ENCODE measurements at regions not wholly inside any gene's neighbourhood (a gene's known extent, or its start where the extent isn't known, plus 50 kb on each side); places are given as distances from the start of the nearest gene placed in this dataset.
"Not testable (repeated sequence)": the region's sequence is repeated elsewhere in the genome, so short reads cannot be mapped to it uniquely, and the experiment has no call there.

DNA sequence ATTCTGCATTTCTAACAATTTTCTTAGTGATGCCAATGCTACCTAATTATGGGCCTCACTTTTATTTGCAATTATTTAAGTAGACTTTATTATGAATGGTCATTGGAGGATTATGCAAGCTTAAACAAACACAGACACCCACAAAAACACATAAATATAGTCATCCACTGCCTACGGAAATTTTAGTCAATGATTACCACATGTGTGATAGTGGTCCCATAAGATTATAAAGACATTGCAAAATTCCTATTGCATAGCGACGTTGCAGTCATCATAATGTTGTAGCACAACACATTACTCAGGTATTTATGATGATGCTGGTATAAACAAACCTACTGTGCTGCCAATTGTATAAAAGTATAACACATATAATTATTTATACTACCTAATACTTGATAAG, 247.8 kb upstream of the ALCAM start:
- DNase-seq (ENCODE audit: low read depth), result peak; percentile 87

DNA sequence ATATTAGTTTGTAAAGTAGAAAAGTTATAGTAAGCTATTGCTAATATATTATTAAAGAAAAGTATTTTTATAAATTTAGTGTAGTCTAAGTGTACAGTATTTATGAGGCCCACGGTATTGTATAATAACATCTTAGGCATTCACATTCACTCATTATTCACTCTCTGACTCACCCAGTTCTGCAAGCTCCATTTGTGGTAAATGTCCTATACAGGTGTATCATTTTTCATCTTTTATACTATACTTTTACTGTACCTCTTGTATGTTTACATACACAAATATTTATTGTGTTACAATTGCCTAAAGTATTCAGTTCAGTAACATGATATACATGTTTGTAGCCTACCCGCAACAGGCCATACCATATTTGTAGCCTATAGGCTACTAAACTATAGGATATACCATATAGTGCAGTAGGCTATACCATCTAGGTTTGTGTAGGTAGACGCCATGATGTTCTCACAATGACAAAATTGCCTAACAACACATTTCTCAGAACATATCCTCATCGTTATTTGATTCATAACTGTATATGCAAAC, 246.8 kb upstream of the ALCAM start:
- DNase-seq (ENCODE audit: low read depth), result peak; percentile 73

DNA sequence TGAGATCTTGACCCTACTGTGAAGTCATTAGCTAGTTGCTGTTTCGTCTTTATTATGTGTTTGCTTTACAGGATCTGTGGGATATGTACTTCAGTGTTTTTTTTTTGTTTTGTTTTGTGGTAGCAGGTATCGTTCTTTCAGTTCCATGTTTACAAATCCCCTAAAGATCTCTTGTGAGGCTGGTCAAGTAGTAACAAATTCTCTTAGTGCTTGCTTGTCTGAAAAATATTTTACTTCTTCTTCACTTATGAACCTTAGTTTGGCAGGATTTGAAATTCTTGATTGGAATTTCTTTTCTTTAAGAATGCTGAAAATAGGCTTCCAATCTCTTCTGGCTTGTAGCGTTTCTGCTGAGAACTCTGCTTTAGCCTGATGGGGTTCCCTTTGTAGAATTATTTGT, 235.8 kb upstream of the ALCAM start:
- DNase-seq (ENCODE audit: low read depth), result no peak

DNA sequence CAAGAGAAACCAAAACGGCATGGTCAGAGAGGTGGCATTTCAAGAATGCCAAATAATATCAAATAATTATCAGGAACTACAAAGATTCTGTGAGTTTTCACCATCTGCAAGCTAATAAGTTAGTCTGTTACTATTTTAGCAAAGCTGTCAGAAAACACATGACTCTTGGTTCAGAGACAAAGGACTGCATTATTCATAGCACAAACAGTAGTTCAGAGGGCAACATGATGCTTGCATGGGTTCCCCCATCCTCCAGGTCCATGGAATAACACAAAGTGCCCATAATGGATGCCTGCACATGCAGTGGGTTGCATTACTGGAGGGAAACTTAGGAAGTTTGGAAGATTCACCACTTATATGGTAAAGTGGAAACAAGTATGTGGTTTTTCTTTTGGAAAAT, 228.8 kb upstream of the ALCAM start:
- DNase-seq (ENCODE audit: low read depth), result no peak

DNA sequence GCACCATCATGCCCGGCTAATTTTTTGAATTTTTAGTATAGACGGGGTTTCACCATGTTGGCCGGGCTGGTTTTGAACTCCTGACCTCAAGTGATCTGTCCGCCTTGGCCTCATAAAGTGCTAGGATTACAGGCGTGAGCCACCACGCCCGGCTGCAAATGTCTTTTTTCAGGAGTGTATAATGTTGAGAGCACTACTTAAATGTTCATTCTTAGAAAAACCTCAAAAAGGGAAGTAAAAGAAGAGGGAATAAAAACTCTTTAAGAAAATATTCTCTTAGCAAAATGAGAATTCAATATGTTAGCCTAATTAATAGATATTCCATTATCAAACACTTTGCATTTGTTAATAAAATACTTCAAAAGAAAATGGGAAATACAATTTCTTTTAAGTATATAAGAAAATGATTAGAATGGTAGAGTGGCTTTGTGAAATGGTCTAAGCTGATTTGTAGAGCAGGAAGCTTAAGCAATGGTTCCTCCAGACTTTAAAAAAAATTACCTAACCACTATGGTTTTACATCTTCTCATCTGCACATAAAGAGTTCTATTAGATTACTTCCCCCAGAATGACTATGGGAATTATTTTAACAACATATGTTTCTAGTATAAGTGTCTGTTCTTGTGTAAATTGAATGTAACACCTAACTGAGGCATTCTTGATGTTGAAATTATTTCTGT, 226.7 kb upstream of the ALCAM start:
- DNase-seq (ENCODE audit: low read depth), result no peak

DNA sequence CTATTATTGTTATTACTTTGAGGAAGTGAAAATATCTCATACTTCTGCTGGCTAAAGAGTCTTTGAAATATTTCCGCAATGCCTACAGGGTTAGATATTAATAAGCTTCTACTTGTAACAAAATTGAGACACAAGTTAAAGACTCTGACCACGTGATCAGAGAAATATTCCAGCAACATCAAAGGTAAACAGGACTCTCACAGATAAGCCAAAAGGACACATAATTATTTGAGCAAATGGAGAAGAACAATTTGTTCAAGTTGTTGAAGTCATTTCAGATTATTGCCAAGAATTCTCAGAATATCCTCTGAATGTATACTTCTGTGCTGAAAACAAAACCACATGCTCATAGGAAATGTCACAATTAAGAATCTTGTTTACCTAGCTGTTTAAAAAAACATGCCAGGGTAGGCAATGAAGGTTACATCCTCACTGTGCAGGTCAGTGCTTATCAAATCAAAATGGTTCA, 225.8 kb upstream of the ALCAM start:
- no peak for DNase-seq (ENCODE audit: low read depth)

DNA sequence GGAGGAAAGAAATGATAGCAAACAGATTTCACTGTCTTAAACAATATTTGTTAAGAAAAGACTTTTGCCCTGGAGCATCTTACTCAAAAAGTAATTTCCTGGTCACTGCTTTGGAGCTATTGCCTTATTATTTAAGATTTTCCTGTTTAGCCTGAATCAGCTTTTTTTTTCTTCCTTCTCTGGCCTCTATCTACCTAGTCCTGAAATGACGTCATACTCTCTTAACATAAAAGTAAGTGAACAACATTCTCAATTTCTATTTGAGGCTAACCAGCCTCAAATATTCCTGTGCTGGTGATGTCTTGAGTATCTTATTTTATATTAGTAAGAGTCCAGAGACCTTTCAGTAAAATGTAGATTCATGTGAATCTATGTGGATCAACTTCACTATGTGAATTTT, 221.9 kb upstream of the ALCAM start:
- DNase-seq (ENCODE audit: low read depth), result no peak

DNA sequence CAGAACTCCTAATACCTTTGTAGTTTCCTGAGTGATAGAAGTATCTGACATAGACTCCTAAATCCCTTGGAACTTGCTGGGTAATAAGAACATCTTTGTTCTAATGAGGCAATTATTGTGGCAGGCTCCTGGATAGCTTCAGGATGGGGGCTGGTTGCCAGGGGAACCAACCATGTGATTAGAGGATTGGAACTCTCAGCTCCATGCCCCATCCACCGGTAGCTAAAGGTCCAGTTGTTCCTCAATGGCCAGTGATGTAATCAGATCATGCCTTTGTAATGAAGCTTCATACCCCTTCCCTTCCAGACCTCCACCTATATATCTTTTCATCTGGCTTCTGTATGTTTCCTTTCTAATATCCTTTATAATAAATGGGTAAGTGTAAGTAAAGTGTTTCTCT, 221.2 kb upstream of the ALCAM start:
- no peak for DNase-seq (ENCODE audit: low read depth)

DNA sequence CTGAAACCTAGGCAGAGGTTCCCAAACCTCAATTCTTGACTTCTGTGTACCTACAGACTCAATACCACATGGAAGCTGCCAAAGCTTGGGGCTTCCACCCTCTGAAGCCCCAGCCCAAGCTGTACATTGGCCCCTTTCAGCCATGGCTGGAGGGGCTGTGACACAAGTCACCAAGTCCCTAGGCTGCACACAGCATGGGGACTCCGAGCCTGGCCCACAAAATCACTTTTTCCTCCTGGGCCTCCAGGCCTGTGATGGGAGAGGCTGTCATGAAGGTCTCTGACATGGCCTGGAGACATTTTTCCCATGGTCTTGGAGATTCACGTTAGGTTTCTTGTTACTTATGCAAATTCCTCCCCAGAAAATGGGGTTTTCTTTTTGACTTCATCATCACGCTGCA, 217.5 kb upstream of the ALCAM start:
- DNase-seq (ENCODE audit: low read depth), result not testable (repeated sequence)

DNA sequence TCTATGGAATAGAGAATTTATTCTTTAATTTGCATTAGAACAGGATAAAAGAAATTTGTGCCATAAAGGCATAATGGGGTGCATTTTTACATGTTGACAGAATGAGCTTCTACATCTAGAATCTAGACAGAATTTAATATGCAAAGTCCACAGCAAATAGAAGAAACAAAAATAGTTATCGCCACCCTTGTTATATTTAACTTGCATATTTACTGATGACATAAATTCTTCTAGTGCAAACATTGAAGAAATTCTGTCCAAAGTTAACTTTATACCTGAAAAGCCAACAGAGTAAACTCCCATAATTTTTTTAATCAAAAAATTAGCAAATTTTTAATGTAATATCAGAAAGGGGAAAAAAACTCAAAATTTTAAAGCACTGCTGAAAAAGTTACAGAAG, 213.7 kb upstream of the ALCAM start:
- no peak for DNase-seq (ENCODE audit: low read depth)

DNA sequence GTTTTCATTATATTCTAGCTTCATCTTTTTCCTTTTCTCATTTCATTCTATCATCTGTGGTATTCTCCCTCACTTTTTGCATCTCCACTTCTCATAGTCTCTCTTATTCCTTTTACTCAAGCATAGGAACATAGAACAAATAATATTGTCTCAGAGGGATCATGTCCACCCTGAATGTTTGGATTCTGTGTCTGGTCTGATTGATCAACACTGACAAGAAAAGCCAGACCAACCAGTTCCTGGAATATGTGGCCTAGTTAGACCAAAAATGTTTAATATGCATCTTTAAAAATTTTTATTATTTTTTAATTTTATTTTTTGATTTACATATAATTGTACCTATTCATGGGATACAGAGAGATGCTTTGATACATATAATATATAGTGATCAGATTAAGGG, 212.0 kb upstream of the ALCAM start:
- no peak for DNase-seq (ENCODE audit: low read depth)

DNA sequence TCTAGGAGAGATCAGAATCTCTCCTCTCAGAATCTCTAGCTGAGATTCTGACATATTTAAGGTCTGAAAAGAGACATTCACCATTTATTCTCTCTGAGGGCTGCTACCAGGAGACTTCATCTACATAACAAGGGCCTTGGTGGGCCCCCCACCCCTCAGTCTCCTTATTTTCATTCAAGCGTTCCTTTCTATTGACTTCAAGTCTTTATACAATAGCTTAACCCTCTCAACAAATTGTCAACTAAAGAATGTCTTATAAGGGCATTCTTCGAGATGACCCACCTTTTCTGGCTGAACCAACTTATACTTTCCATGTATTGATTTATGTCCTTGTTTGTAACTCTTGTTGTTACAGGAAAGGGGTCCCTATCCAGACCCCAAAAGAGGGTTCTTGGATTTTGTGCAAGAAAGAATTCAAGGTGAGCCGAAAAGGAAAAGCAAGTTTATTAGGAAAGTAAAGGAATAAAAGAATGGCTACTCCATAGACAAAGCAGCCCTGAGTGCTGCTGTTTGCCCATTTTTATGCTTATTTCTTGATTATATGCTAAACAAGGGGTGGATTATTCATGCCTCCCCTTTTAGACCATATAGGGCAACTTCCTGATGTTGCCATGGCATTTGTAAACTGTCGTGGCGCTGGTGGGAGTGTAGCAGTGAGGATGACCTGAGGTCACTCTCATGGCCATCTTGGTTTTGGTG, 209.5 kb upstream of the ALCAM start:
- no peak for DNase-seq (ENCODE audit: low read depth)

DNA sequence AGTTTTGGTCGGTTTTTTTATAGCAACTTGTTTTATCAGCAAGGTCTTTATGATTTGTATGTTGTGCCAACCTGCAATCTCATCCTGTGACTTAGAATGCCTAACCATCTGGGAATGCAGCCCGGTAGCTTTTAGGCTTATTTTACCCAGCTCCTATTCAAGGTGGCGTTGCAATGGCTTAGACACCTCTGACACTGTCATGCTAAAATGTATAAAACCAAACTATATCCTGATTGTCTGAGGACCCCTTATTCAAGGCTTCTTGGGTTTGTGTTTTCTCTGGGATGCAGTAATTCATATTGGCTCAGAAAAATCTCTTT, 209.0 kb upstream of the ALCAM start:
- DNase-seq (ENCODE audit: low read depth), result no peak

DNA sequence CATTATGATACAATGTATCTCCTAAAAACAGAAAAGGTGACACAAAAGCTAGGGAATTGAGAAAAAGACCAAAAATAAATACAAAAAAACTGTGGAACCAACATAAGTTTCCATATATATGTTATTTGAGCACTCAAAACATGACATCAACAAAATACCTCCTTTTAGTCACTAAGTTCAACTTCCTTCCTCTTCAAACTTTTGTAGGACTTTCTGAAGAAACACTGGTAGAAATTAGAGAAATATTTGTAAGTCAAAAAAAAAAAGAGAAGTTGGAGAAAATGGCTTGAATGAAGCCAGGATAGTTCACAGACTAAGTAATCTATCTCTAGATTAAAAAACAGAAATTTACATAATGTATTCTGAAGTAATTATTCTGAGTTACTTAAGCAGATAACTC, 208.4 kb upstream of the ALCAM start:
- no peak for DNase-seq (ENCODE audit: low read depth)

DNA sequence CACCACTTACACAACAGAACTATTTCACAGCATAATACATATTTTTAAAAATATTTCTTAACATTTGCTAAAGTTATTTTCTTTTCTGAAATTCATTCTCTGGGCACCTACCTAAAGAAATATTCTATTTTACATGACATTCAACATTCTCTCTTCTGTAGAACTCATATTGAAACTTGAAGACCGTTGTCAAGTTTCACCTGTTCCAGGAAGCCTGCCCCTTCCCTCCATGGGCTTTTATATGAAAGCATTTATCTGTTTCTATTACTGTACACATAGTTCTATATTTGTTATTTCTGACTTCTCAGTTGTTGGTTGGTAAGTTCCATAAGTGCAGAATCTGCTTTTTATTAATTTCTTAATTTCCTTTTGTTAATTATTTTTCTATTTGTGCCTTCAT, 204.3 kb upstream of the ALCAM start:
- no peak for DNase-seq (ENCODE audit: low read depth)

DNA sequence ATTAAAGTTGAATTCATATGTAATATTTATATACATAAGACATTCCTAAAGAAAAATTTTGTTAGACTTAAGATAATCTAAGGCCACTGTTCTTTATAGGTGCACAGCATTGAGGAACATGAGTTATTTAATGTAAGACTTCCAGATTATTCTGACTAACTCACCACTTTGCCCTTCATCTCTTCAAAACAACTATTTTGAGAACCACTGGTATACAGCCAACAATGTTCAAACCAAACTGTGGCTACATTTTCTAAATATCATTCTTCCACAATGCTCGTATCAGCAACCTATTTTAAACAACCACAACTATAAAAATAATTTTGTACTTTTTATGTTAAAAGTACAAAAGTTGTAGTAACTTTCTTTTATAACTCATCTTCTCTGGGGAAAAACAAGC, 199.8 kb upstream of the ALCAM start:
- no peak for DNase-seq (ENCODE audit: low read depth)

DNA sequence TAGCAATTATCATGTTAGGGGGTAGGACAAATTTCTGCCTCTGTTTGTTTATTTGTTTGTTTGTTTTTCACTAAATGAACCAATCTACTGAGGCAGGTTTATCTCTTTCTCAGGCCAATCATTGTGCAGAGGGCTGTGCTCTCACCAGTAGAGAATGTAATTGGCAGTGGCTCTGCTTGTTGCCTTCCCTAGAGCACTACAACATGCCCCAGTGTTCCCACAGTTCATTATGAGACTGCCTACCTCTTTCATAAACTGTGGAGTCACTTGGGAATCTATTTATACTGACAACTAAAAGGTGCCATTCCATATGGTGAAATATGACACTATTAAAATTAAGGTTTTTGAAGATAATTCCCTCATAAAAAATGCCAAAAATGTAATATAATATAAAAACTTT, 196.3 kb upstream of the ALCAM start:
- DNase-seq (ENCODE audit: low read depth), result no peak

DNA sequence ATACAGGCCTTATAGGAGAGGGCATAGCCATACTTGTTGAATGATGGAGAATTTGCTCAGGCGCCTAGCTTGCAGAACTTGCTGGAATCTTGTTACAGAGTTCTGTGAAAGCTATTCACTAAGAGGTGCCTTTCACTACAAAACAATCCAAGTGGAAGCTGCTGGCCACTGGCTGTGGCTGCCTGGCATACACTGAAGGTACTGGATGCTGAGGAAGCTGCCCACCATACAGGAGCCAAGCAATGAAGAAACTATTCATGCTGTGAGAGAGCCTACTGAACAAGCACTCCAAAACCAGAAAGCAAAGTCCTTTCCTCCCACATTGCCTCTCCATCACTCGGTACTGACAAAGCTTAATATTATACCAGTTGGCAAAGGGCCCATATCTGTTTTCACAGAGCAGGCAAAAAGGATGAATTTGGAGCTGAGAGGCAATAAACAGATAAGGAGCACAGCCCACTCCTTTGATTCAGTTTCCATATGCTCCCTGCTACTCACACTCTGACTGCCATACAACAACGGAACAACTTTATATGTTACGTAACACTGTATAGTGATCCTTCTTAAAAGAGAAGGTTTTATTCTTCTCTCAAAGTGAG, 192.6 kb upstream of the ALCAM start:
- no peak for DNase-seq (ENCODE audit: low read depth)

DNA sequence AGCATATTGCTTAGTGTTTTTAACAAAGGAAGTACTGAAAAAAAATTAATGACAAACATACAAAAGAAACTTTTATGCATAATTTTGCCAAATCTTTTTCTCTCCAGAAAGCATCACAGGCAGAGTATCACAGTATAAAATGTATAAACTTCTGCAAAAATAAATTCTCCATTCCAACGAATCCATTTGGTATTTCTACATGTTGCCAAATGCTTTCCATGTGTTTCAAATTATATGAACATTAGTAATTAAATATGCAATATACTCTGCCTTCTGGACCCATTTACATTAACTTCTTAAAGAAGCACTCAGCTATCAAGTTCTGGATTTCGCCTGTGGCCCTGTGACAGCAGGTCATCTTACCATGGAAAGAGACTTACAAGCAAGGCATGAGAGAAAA, 189.1 kb upstream of the ALCAM start:
- no peak for DNase-seq (ENCODE audit: low read depth)

DNA sequence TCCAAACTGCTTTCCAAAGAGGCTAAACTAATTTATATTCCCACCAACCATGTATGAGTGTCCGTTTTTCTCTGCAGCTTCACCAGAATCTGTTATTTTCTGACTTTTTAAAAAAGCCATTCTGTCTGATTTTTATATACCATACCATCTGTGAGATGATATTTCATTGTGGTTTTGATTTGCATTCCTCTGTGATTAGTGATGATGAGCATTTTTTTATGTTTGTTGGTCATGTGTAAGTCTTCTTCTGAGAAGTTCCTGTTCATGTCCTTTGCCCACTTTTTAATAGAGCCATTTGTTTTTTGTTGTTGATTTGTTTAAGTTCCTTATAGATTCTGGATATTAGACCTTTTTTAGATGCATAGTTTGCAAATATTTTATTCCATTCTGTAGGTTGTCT, 179.4 kb upstream of the ALCAM start:
- peak; percentile 39 for DNase-seq (ENCODE audit: low read depth)

DNA sequence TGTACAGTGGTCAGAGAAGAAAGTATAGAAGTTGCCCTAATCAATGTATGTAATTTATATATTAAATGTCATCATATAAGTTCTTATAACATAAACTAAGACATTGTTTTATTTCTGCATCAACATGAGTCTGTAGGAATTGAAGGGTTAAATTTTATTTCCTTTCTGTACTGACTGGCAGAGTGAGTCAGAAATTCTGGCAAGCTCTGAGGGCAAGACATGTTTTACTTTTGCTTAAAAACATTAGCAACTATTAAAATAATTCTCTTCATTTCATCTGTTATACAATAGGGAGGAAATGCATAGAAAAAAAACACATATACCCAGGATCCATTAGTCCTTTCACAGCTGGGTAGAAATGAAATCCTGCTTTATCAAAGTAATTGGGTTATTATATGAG, 171.4 kb upstream of the ALCAM start:
- DNase-seq (ENCODE audit: low read depth), result peak; percentile 36

DNA sequence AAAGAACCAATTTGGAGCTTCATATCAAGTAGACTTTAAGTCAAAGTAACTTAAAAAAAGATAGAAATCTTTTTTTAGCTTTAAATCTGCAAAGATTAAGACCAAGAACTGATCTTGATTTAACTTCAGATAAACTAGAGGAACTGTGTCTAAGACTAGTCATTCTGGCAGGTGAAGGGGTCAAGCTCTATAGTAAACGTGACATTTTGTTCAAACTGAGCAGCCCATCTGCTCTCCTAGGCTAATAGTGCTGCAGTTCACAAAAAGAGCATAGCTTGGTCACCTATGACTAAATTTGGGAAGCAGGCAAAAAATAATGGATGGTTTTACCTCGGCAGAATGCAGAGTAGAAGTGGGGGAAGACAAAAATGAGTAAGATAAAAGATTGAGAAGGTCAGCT, 168.8 kb upstream of the ALCAM start:
- no peak for DNase-seq (ENCODE audit: low read depth)

DNA sequence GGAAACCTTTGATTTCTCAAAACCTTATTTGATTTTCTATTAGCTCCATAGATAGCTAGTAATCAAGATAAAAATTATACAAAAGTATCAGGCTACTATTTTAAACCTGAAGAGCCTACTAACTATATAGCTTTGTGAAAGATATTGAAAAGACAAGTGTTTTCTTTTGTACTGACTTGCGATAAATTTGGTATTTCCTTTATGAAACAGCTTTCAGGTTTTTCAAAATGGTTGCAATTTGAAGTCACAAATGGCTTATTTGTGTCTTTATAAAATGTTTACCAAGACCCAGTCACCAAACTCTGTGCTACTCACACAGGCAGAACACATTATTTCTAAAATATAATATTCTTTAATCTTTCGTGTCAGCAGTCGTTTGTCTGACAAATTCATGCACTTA, 167.5 kb upstream of the ALCAM start:
- DNase-seq (ENCODE audit: low read depth), result no peak

DNA sequence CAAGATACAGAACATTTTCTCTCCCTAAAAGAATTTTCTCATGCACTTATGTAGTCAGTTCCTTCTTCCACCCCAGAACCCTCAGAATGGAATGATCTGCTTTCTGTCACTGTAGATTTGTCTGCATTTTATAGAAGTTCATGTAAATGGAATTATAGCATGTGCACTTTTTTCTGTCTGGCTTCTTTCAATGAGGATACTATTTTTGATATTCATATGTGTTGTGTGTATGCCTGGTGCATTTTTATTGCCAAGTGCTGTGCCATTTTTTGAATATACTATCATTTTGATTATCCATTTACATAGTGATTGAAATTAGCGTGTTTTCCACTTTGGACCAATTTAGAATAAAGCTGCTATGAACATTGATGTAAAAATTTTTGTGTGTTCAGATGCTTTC, 156.6 kb upstream of the ALCAM start:
- DNase-seq (ENCODE audit: low read depth), result no peak

Measured in ELR (cell line).